ENCODE measurements at regions not wholly inside any gene's neighbourhood (a gene's known extent, or its start where the extent isn't known, plus 50 kb on each side); places are given as distances from the start of the nearest gene placed in this dataset.
A peak's percentile ranks its signal among the peaks of the same experiment; 100 is the strongest.

DNA sequence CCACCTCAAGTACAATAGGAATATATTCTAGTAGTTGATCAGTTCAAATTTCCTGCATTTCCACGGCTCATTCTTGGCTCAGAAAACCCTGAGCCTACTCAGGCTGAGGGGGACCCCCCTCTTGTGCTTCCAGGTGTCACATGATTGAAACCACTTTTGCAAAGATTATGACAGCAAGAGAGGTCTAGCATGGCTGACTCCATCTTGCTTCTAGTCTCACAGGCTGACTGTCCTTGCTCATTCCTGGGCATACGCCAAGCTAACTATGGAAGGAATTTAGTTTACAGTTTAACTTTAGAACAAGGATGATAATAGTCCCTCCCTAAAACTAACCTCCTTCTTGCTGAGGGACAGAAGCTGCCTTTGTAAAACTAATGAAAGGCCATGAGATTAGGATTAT is 154.1 kb downstream of the SNX18 start:
- no peak for ATAC-seq
- H3K27ac ChIP-seq (ENCODE audit: low read length) = peak overlapping the region; percentile 9
- H3K27me3 ChIP-seq (ENCODE audit: control insufficient read depth, insufficient read depth, low read length) = no peaks in the 10 kb centered on the region
- intact Hi-C loops (cut with micrococcal nuclease) = no loop called here
- no peak for DNase-seq
- Mint-ChIP-seq H3K4me1 (peaks cover 69 to 74% of the 10 kb centered on the region in 2 donors), H3K9me3 (no peaks in the 10 kb centered on the region), H3K4me3 (no peak overlapping the region), H3K27me3 (ENCODE audit: low read depth in 2 of 2) (no peaks in the 10 kb centered on the region), H3K27ac (peak overlapping the region; percentile 3 to 71), H3K36me3 (peaks cover 7% of the 10 kb centered on the region)
- no peaks in the 10 kb centered on the region for H3K9me3 ChIP-seq (ENCODE audit: control insufficient read depth, insufficient read depth, low read length)
- no peak overlapping the region for H3K4me3 ChIP-seq (ENCODE audit: low read length)
- TF ChIP-seq CTCF (IDR thresholded peaks at IDR 0.05) = no peak
- H3K4me1 ChIP-seq (ENCODE audit: control insufficient read depth, insufficient read depth, low read length) = peaks cover 34% of the 10 kb centered on the region
- WGBS (ENCODE audit: insufficient coverage) = 93% methylated on average over 1 of the region's 2 CpGs
- H3K36me3 ChIP-seq (ENCODE audit: control insufficient read depth, insufficient read depth, low read length) = no peaks in the 10 kb centered on the region

GRCh38 chr5:54671111-54671531 is 153.6 kb downstream of the SNX18 start:
- Histone ChIP-seq H3K36me3 (ENCODE audit: control insufficient read depth, insufficient read depth, low read length) (no peaks in the 10 kb centered on the region), H3K27ac (ENCODE audit: low read length) (peak overlapping the region; percentile 9), H3K9me3 (ENCODE audit: control insufficient read depth, insufficient read depth, low read length) (no peaks in the 10 kb centered on the region), H3K27me3 (ENCODE audit: control insufficient read depth, insufficient read depth, low read length) (no peaks in the 10 kb centered on the region), H3K4me1 (ENCODE audit: control insufficient read depth, insufficient read depth, low read length) (peaks cover 34% of the 10 kb centered on the region), H3K4me3 (ENCODE audit: low read length) (no peak overlapping the region)
- no peaks in the 10 kb centered on the region for H3K9me3 Mint-ChIP-seq
- 87% methylated on average over 4 of the region's 4 CpGs for WGBS (ENCODE audit: insufficient coverage)
- H3K4me3 Mint-ChIP-seq = no peak overlapping the region
- no peak for ATAC-seq
- peaks cover 7% of the 10 kb centered on the region for H3K36me3 Mint-ChIP-seq
- H3K27me3 Mint-ChIP-seq (ENCODE audit: low read depth in 2 of 2) = no peaks in the 10 kb centered on the region
- DNase-seq = no peak
- no peak for TF ChIP-seq CTCF (IDR thresholded peaks at IDR 0.05)
- intact Hi-C loops (cut with micrococcal nuclease) = no loop called here
- H3K27ac Mint-ChIP-seq = peak overlapping the region in 1 of 2 donors; percentile 25
- peaks cover 63 to 68% of the 10 kb centered on the region in 2 donors for H3K4me1 Mint-ChIP-seq

GRCh38 chr5:54670281-54670680 is 152.7 kb downstream of the SNX18 start:
- H3K9me3 Mint-ChIP-seq = no peaks in the 10 kb centered on the region
- H3K4me3 ChIP-seq (ENCODE audit: low read length) = no peak overlapping the region
- H3K27ac Mint-ChIP-seq = peak overlapping the region; percentile 17 to 25
- H3K27ac ChIP-seq (ENCODE audit: low read length) = no peak overlapping the region
- no peaks in the 10 kb centered on the region for H3K9me3 ChIP-seq (ENCODE audit: control insufficient read depth, insufficient read depth, low read length)
- ATAC-seq = no peak
- TF ChIP-seq CTCF (IDR thresholded peaks at IDR 0.05) = no peak
- intact Hi-C loops (cut with micrococcal nuclease) = no loop called here
- H3K36me3 ChIP-seq (ENCODE audit: control insufficient read depth, insufficient read depth, low read length) = no peaks in the 10 kb centered on the region
- H3K4me1 ChIP-seq (ENCODE audit: control insufficient read depth, insufficient read depth, low read length) = peaks cover 31% of the 10 kb centered on the region
- no peaks in the 10 kb centered on the region for H3K27me3 ChIP-seq (ENCODE audit: control insufficient read depth, insufficient read depth, low read length)
- H3K4me1 Mint-ChIP-seq = peaks cover 58 to 62% of the 10 kb centered on the region in 2 donors
- no peak overlapping the region for H3K4me3 Mint-ChIP-seq
- no peak for DNase-seq
- no peaks in the 10 kb centered on the region for H3K27me3 Mint-ChIP-seq (ENCODE audit: low read depth in 2 of 2)
- peaks cover 7% of the 10 kb centered on the region for H3K36me3 Mint-ChIP-seq

GRCh38 chr5:54669845-54670244 is 152.3 kb downstream of the SNX18 start:
- intact Hi-C loops (cut with micrococcal nuclease) = no loop called here
- Mint-ChIP-seq H3K36me3 (peaks cover 7% of the 10 kb centered on the region), H3K27ac (peak overlapping the region; percentile 25 to 61), H3K9me3 (no peaks in the 10 kb centered on the region), H3K4me1 (peaks cover 54 to 58% of the 10 kb centered on the region in 2 donors), H3K4me3 (peak overlapping the region; percentile 69), H3K27me3 (ENCODE audit: low read depth in 2 of 2) (no peaks in the 10 kb centered on the region)
- DNase-seq (no peak), ATAC-seq (no peak)
- Histone ChIP-seq H3K27ac (ENCODE audit: low read length) (no peak overlapping the region), H3K36me3 (ENCODE audit: control insufficient read depth, insufficient read depth, low read length) (no peaks in the 10 kb centered on the region), H3K4me3 (ENCODE audit: low read length) (no peak overlapping the region), H3K4me1 (ENCODE audit: control insufficient read depth, insufficient read depth, low read length) (peaks cover 30% of the 10 kb centered on the region), H3K27me3 (ENCODE audit: control insufficient read depth, insufficient read depth, low read length) (no peaks in the 10 kb centered on the region), H3K9me3 (ENCODE audit: control insufficient read depth, insufficient read depth, low read length) (no peaks in the 10 kb centered on the region)
- TF ChIP-seq CTCF (IDR thresholded peaks at IDR 0.05) = no peak
- WGBS (ENCODE audit: insufficient coverage) = 25% methylated on average over 1 of the region's 1 CpG
